Left cardiac atrium (tissue), 4 donors: ENCODE measurements at regions not wholly inside any gene's neighbourhood (a gene's known extent, or its start where the extent isn't known, plus 50 kb on each side); places are given as distances from the start of the nearest gene placed in this dataset.
A peak's percentile ranks its signal among the peaks of the same experiment; 100 is the strongest.

Experiments
- ATAC-seq, 2 donors: fragments of 200-7000 bp; cut with Tn5 transposase; one replicate each; pipeline ENCODE4 v1.9.1; 2020; ENCODE audit warnings: mild to moderate bottlenecking in 2 of 2, moderate library complexity in 2 of 2
- DNase-seq: peaks from one replicate; pipeline ENCODE4 v3.0.0-alpha.2; 2020
- intact Hi-C, 2 donors: fragments of 100-400 bp; cut with DNase I; formaldehyde crosslinking; loops; one replicate each; pipeline versions ENCODE4 v1.14.1 to v1.15.1; 2022 to 2023
- donor health status: DM: no; HTN: yes; CAD: no.
- donor health status: DM: no; HTN: yes; CAD: no; lungs with severe emphysema.
- donor health status: DM: yes; HTN: yes; CAD: no.
- donor health status: Dilated cardiomyopathy.

GRCh38 chr17:72351884-72352346 lies 231.1 kb downstream of the SOX9 start:
- intact Hi-C loops: no loop called here
- ATAC-seq: no peak
- no peak for DNase-seq

- intact Hi-C loops: no loop called here
- DNase-seq (no peak), ATAC-seq (no peak)
Measured at GRCh38 chr17:72353502-72353901, 232.7 kb downstream of the SOX9 start.

- no peak for DNase-seq
- no peak for ATAC-seq
- intact Hi-C loops: no loop called here
Measured at GRCh38 chr17:72354071-72354470, 233.3 kb downstream of the SOX9 start.

GRCh38 chr17:72357764-72358365 lies 237.0 kb downstream of the SOX9 start:
- DNase-seq: no peak
- ATAC-seq: no peak

GRCh38 chr17:72358465-72358864 lies 237.6 kb downstream of the SOX9 start:
- intact Hi-C loops: no loop called here
- DNase-seq (no peak), ATAC-seq (no peak)

More at GRCh38 chr17:72357764-72358365, 237.0 kb downstream of the SOX9 start:
- intact Hi-C loops: no loop called here

GRCh38 chr17:72359274-72359673 lies 238.5 kb downstream of the SOX9 start:
- intact Hi-C loops: no loop called here
- no peak for DNase-seq
- ATAC-seq: no peak

GRCh38 chr17:72359811-72360210 lies 239.0 kb downstream of the SOX9 start:
- DNase-seq (no peak), ATAC-seq (no peak)
- intact Hi-C loops: no loop called here

- ATAC-seq: no peak
- intact Hi-C loops: no loop called here
Measured at GRCh38 chr17:72360386-72360940, 239.6 kb downstream of the SOX9 start.

GRCh38 chr17:72361892-72362291 lies 241.1 kb downstream of the SOX9 start:
- DNase-seq: no peak
- no peak for ATAC-seq
- intact Hi-C loops: no loop called here

More at GRCh38 chr17:72360386-72360940, 239.6 kb downstream of the SOX9 start:
- DNase-seq: no peak

- DNase-seq (no peak), ATAC-seq (no peak)
- intact Hi-C loops: no loop called here
Measured at GRCh38 chr17:72362376-72363088, 241.7 kb downstream of the SOX9 start.

GRCh38 chr17:72363089-72363610 lies 242.3 kb downstream of the SOX9 start:
- DNase-seq (no peak), ATAC-seq (no peak)
- intact Hi-C loops: no loop called here

- ATAC-seq (no peak), DNase-seq (no peak)
- intact Hi-C loops: no loop called here
Measured at GRCh38 chr17:72365857-72366414, 245.1 kb downstream of the SOX9 start.

- ATAC-seq (no peak), DNase-seq (no peak)
- intact Hi-C loops: no loop called here
Measured at GRCh38 chr17:72366626-72367025, 245.8 kb downstream of the SOX9 start.

GRCh38 chr17:72368191-72368590 lies 247.4 kb downstream of the SOX9 start:
- intact Hi-C loops: no loop called here
- ATAC-seq: no peak

GRCh38 chr17:72369366-72369765 lies 248.5 kb downstream of the SOX9 start:
- ATAC-seq (no peak), DNase-seq (no peak)
- intact Hi-C loops: no loop called here

More at GRCh38 chr17:72368191-72368590, 247.4 kb downstream of the SOX9 start:
- DNase-seq: no peak

GRCh38 chr17:72370819-72371218 lies 250.0 kb downstream of the SOX9 start:
- intact Hi-C loops: no loop called here
- DNase-seq: no peak
- peak in 1 of 2 donors; percentile 24 for ATAC-seq

- no peak for ATAC-seq
- no peak for DNase-seq
- intact Hi-C loops: no loop called here
Measured at GRCh38 chr17:72372185-72372584, 251.4 kb downstream of the SOX9 start.

GRCh38 chr17:72373910-72374741 lies 253.3 kb downstream of the SOX9 start:
- DNase-seq (no peak), ATAC-seq (peak in 1 of 2 donors; percentile 47)
- intact Hi-C loops: no loop called here
